GM18507 (cell line): ENCODE measurements at regions not wholly inside any gene's neighbourhood (a gene's known extent, or its start where the extent isn't known, plus 50 kb on each side); places are given as distances from the start of the nearest gene placed in this dataset.

ENCODE experiments used
- DNase-seq: peaks from one replicate; pipeline ENCODE4 v3.0.0; 2011; ENCODE audit warnings: low read depth; ENCODE audit not compliant: insufficient read length; ENCODE audit errors: extremely low spot score
- FAIRE-seq: peaks from 2 replicates; lab custom pipeline; 2011; peaks lifted over from hg19 to GRCh38; lab: Jason Lieb, UNC

DNA sequence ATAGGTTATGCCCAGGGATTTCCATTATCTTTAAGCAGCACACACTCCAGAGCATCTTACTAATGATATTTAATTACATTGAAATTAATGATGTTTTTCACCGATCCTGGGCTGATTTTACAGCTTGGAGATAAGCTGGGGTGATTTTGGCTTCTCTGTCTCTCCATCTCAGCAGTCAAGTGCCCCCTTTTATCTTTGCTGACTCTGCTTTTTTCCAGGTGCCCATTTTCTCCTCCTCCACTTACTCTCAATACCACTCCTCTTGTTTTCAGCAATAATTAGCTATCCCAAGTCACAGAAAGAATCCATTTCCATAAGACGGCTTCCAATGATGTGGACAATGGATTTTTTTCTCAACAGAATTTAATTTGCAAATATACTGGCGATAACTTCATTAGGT is 266.7 kb downstream of the GBA3 start:
- FAIRE-seq (no peak), DNase-seq (no peak)

DNA sequence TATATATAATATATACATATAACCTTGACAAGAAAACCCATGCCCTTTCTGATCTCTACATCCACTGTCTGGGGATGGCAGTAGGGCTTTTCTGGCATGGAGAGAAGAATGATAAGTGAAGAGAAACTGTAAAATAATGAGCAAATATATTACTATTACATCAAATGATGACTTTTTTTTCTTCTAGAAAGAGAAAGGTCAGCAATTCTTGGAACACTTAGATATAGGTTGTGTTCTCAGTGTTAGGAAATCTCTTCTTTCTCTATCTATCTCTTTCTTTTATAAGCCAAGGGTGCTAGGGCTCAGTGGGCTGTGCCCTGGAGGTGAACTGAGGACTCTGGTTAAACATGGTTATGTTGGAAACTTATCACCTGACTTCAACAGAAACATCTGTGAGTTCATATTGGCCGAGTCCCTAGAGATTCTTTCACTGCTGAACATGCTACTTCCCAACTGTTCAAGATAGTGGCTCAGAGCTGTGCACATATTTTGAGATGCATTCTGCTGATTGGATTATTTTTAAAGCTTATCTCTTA is 265.1 kb downstream of the GBA3 start:
- no peak for FAIRE-seq
- no peak for DNase-seq

DNA sequence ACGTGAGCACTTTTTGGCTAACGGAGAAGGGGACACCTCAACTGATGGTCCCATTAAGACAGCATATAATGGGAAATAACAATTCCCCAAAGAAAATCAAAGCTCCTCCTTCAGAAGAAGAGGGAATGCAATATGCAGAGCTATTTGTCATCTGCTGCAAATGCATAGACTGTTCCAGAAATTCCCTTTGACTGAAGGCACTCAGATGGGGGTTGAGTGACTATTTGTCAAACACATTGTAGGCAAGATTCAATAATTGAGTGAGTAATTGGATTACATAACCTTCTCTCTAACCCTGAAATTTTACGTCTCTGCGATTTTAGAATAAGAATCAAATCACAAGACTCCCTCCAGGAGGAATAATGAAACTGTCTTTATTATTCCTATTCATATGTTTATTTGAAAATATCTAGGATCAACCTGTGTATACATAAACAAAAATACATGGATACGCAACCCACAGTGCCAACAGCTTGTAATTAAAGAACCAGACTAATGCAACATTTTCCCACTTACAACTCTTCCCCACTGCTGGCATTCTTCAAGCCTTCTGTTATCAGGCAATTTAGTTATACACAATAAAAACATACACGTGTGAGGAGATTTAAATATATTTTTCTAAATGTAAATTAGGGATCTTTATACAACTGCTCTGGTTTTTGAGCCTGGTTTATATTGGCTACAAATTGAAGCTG is 256.6 kb downstream of the GBA3 start:
- FAIRE-seq = no peak
- no peak for DNase-seq

DNA sequence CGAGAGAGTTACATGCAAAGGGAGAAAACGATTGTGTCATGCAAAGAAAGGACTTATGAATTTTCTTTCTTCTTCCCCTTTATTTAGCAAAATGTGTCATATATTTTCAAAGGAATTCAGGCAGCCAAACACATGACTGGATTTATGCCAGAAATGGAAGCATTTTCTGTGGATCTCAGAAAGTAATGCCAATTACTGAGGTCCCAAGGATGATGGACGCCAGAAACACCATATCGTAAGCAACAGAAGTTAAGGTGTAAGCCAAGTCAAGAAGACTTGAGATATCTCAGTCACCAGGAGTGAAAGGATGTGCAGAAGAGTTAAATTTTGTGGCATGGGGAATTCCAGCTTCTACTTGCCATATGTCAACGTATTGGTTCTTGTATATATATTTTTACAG is 255.1 kb downstream of the GBA3 start:
- DNase-seq (no peak), FAIRE-seq (no peak)

DNA sequence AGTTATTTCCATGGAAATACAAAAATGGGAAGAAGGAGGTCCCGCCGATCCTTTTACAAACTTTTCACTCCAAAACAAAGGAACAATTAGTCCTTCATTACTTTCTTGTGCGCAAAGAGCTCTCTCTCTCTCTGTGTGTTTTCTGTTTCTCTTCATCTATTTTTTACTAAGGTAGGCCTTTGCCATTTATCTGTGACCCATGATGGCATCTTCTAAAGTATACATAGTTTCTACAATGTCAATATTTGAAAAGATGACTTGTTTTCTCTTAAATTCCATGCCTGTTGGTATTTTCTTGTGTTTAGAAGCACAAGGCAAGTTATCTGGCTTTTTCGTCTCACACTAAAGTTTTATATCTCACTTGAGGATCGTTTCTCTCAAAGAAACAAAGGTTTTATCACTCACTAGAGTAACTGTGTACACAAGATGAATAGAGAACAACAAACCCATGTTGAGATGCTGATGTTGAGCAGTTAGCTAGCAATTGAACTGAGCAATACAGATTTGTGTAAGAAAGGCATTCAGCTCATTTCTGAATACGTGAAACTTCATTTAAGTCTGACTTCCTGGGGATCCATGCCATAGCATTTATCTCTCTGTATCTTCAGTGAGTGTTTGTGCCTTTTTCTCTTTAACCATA is 250.3 kb downstream of the GBA3 start:
- no peak for DNase-seq
- FAIRE-seq = no peak

- DNase-seq = no peak
- no peak for FAIRE-seq
Measured at GRCh38 chr4:22941688-22942375, 249.1 kb downstream of the GBA3 start.

DNA sequence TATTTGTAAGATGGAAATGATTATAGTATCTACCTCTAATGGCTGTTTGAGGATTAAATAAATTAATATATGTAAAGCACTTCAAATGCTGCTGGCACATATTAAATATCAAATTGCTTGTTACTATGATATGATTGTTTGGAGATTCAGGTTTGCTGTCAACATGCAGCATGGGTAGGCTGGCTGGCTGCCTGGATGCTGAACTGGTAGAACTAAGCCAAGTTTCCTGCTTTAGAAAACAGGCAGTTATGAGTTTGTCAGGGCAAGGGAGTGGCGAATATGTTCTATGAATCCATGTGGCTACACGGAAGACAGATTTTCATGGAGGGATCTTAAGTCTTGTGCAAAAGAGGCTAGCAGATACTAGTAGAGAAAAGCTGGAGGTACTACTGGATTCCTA is 239.6 kb downstream of the GBA3 start:
- FAIRE-seq (no peak), DNase-seq (no peak)

DNA sequence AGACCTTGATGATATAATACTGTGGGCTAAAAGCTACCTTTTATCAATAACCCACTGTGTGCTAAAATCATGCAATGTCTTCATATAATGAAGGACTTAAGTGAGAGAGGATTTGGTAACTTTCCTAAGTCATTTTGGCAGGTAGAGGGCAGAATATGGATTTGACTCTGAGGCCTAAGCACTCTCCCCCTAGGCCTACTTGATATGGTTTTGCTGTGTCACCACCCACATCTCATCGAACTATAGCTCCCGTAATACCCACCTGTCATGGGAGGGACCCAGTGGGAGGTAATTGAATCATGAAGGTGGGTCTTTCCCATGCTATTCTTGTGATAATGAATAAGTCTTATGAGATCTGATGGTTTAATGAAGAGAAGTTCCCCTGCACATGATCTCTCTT is 229.7 kb downstream of the GBA3 start:
- FAIRE-seq (no peak), DNase-seq (no peak)

GRCh38 chr4:22921936-22922335 is 229.2 kb downstream of the GBA3 start:
- FAIRE-seq = no peak

DNA sequence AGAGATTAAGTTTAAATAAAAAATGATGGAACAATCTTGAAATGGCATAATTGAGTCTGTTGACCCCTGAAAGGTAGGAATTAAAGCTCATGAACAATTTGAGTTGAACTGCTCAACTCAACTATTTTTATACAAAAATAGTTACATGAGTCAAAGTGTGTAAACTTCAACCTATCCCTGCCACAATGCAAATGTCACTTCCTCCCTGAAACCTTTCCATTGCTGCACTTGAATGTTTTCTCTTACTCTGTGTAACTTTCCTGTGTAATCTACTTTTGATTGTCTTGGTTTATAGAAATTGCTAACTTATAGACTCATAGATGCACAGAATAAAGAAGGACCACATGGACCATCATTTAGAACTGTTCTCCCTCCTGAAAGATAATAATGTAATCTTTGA is 218.5 kb downstream of the GBA3 start:
- FAIRE-seq = no peak

More at GRCh38 chr4:22921936-22922335, 229.2 kb downstream of the GBA3 start:
- DNase-seq = no peak

GRCh38 chr4:22910200-22910599 is 217.5 kb downstream of the GBA3 start:
- DNase-seq (no peak), FAIRE-seq (no peak)

More for the DNA sequence above, 218.5 kb downstream of the GBA3 start:
- no peak for DNase-seq

GRCh38 chr4:22906045-22906444 is 213.3 kb downstream of the GBA3 start:
- DNase-seq (no peak), FAIRE-seq (no peak)

GRCh38 chr4:22903913-22904312 is 211.2 kb downstream of the GBA3 start:
- FAIRE-seq (no peak), DNase-seq (no peak)

- FAIRE-seq (no peak), DNase-seq (no peak)
Measured at GRCh38 chr4:22901631-22902030, 208.9 kb downstream of the GBA3 start.

GRCh38 chr4:22900876-22901275 is 208.1 kb downstream of the GBA3 start:
- DNase-seq = no peak
- FAIRE-seq = no peak

- DNase-seq (no peak), FAIRE-seq (peak; percentile 57)
Measured at GRCh38 chr4:22897520-22898108, 204.9 kb downstream of the GBA3 start.

- no peak for DNase-seq
- FAIRE-seq = no peak
Measured at GRCh38 chr4:22895482-22895881, 202.7 kb downstream of the GBA3 start.

- no peak for DNase-seq
- FAIRE-seq = no peak
Measured at GRCh38 chr4:22884157-22884556, 191.4 kb downstream of the GBA3 start.

DNA sequence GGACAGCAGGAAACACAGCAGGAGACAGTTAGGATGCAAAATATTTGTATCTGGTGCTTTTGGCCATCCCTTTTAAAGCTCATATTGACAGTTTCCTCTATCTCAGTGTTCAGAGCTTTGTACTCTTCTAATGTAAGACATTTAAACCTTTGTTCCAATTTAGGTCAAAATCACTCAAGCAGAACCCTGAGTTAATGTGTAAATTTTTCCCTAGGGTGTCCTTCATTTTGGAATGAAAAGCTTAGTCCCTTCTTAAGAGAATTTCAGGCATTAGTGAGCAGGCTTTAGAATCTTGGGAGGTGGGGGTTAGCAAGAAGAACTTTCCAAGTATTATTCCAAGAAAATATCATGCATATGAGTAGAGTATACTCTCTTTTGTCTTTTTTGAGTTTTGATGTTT is 188.7 kb downstream of the GBA3 start:
- no peak for DNase-seq

GRCh38 chr4:22877486-22878052 is 184.8 kb downstream of the GBA3 start:
- no peak for DNase-seq

More for the DNA sequence above, 188.7 kb downstream of the GBA3 start:
- no peak for FAIRE-seq

More at GRCh38 chr4:22877486-22878052, 184.8 kb downstream of the GBA3 start:
- no peak for FAIRE-seq
